Left hindlimb (tissue), 1 donor: ENCODE measurements at regions not wholly inside any gene's neighbourhood (a gene's known extent, or its start where the extent isn't known, plus 50 kb on each side); places are given as distances from the start of the nearest gene placed in this dataset.
"Not testable (repeated sequence)": the region's sequence is repeated elsewhere in the genome, so short reads cannot be mapped to it uniquely, and the experiment has no call there.

Experiments
- DNase-seq: peaks from one replicate; pipeline ENCODE4 v3.0.0-alpha.2; 2018

DNA sequence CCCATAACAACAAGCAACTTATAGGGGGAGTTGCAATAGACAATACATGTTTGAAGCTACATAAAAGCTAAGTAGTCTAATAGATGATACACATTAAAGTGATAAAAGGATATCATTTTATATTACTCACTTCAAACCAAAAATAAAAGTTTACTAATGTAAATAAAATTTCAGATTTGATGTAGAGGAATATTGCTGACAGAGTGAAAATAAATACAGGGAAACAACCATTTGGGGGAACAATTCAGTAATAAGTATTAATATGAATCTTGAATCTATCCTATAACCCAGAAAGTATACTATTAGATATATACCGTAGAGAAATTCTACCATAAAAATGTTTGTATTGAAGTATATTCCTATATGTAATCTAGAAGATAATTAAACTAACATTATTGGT is 1248.9 kb upstream of the EPHA6 start:
- no peak for DNase-seq

GRCh38 chr3:95567346-95567745 is 1247.0 kb upstream of the EPHA6 start:
- DNase-seq: no peak

DNA sequence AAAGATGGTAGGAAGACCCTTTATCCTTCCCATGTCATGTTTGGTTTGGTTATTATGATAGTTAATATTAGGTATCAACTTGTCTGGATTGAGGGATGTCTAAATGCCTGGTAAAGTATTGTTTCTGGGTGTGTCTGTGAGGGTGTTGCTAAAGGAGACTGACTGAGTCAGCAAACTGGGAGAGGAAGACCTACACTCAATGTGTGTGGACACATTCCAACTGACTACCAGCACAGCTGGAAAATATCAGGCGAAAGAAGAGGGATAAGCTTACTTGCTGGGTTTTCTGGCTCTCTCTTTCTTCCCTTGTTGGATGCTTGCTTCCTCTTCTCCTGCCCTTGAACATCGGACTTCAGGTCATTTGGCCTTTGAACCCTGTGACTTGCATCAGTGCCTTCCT is 1227.6 kb upstream of the EPHA6 start:
- DNase-seq: no peak

GRCh38 chr3:95587641-95588040 is 1226.8 kb upstream of the EPHA6 start:
- DNase-seq: not testable (repeated sequence)

GRCh38 chr3:95588473-95588872 is 1225.9 kb upstream of the EPHA6 start:
- no peak for DNase-seq

GRCh38 chr3:95595416-95596075 is 1218.8 kb upstream of the EPHA6 start:
- no peak for DNase-seq

GRCh38 chr3:95607926-95608325 is 1206.5 kb upstream of the EPHA6 start:
- no peak for DNase-seq

GRCh38 chr3:95609411-95609810 is 1205.0 kb upstream of the EPHA6 start:
- DNase-seq: no peak

DNA sequence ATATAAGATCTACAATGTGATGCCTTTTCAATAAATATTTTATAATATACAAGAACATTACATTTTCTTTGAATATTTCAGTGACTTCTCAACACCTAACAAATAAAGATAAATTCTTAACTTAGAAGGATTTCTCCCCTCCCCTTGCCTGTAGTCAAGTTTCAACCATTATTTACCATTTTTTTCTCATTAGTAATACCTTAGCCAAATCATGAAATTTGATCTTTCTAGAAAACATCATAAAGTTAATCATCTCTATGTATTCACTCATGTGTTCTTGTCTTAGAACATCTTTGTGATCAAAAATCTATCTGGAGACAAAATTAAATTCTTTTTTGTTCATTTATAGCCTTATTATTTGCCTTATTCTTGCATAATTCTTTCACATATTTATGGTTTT is 1201.8 kb upstream of the EPHA6 start:
- no peak for DNase-seq

GRCh38 chr3:95613993-95614392 is 1200.4 kb upstream of the EPHA6 start:
- DNase-seq: no peak

DNA sequence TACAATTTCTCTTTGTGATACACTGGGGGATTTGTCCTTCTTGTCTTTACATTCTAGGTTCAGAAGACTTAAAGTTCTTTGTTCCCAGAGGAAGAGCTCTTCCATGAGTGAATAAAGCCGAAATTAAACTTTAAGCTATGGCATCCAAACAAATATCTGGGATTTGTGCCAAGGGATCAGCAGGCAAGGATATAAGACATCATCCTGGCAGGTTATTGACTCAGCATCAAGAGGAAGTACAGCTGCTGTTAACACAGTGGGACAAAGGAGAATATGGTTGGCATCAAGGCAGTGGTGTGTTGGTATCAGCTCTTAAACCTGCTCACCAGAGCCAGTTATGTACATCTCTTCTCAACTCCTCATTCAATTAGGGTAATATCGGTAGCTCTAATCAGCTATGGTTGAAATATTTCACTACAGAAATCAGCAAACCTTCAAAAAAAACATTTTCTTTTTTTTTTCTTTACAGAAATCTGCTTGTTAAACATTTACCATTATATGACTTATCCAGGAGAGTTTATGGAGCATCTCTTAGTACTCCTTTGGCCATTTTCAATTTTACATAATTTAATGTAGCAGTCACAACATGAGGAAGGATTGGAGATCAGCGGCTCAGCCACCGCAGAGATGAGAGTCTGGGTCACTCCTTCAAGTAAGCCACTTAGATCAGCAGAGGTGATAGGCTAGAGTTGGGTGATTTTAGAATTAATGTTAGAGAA is 1198.6 kb upstream of the EPHA6 start:
- DNase-seq: no peak

DNA sequence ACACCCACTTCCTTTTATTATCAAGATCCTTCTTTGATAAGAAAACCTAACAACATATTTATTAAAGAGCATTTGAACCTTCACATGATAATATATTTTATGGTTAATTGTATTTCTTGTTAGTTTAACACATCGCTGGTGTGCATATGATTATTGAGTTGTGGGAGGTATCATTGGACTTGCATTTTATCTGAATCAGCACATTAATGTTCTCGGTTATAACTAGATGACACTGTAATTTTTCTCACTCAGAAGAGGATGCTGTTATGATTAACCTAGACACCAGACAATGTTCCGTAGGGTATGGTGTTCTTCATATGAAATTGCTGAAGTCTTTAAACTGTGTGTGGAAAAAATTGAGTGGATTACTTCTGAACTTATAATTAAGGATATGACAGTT is 1188.3 kb upstream of the EPHA6 start:
- no peak for DNase-seq

DNA sequence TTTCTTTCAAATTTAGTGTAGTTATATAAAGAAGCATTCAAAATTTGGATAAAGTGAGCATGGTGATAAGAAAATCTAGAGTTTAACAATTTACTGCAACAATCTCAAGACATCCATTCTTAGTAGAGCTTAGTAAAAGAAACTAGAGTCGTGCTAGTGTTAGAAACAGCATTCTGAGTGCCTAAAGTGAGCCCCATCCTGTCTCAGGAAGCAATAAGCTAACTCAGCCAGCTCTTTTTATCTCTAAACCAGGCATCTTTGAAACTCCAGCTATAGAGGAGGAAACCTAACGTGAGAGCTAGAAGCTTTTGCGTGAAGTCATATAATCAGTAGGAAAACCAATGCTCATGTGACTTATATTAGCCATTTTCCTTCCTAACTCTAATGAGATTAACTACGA is 1187.1 kb upstream of the EPHA6 start:
- no peak for DNase-seq

GRCh38 chr3:95627697-95628096 is 1186.7 kb upstream of the EPHA6 start:
- DNase-seq: no peak

- no peak for DNase-seq
Measured at GRCh38 chr3:95629802-95630201, 1184.6 kb upstream of the EPHA6 start.

GRCh38 chr3:95645291-95645690 is 1169.1 kb upstream of the EPHA6 start:
- DNase-seq: no peak

- no peak for DNase-seq
Measured at GRCh38 chr3:95654570-95655362, 1159.6 kb upstream of the EPHA6 start.

- no peak for DNase-seq
Measured at GRCh38 chr3:95655363-95655986, 1158.9 kb upstream of the EPHA6 start.

DNA sequence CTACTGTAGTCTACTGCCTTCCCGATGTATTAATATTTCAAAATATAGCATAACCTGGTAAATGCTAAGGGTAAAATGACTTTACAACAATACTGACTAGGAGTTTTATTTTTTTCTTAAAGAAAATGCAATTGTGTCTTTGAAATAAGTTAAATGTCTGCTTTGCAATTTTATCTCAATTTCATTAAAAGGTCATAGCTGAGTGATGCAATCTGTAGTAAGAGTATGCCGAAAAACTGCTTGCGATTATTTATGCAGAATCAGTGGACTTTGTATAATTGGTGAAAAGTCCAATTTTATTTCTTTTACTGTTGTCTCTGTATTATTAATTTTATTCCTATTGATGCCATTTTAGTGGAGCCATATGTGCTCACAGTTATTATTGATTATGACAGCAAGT is 1143.6 kb upstream of the EPHA6 start:
- DNase-seq: no peak

- DNase-seq: no peak
Measured at GRCh38 chr3:95673215-95673614, 1141.2 kb upstream of the EPHA6 start.

- DNase-seq: no peak
Measured at GRCh38 chr3:95705786-95706418, 1108.5 kb upstream of the EPHA6 start.

GRCh38 chr3:95707268-95707667 is 1107.1 kb upstream of the EPHA6 start:
- DNase-seq: no peak

- DNase-seq: no peak
Measured at GRCh38 chr3:95710684-95711083, 1103.7 kb upstream of the EPHA6 start.
